IMR-90 (cell line): ENCODE measurements at regions not wholly inside any gene's neighbourhood (a gene's known extent, or its start where the extent isn't known, plus 50 kb on each side); places are given as distances from the start of the nearest gene placed in this dataset.

ENCODE experiments used
- ATAC-seq: fragments of 200-7000 bp; cut with Tn5 transposase; 2 replicates; pipeline ENCODE4 v1.9.1; 2020; ENCODE audit warnings: low read depth, mild to moderate bottlenecking, moderate library complexity
- BruUV-seq: library from RNA; stranded (reverse); fragments of 400-500 nt; replicated peaks from 2 replicates; lab custom pipeline; 2021; lab: Mats Ljungman, UMichigan
- CTCF ChIA-PET: fragments of 300-600 bp; formaldehyde crosslinking; extraction: SDS; loops from one replicate; lab custom pipeline; 2021; ENCODE audit warnings: antibody characterized with exemption; lab: Yijun Ruan, JAX
- POLR2A ChIA-PET: fragments of 300-600 bp; sonication (Branson Sonifier 250); formaldehyde crosslinking; loops from one replicate; lab custom pipeline; 2022; ENCODE audit warnings: antibody characterized with exemption; ENCODE audit not compliant: unreplicated experiment; lab: Charles Lee
- DNase-seq: peaks from one replicate; pipeline ENCODE4 v3.0.0; 2013
- H2AFZ ChIP-seq: replicated peaks from 2 replicates; pipeline ENCODE3; 2013; ENCODE audit warnings: low read length, mild to moderate bottlenecking; ENCODE audit not compliant: poor library complexity
- H2AK5ac ChIP-seq: 2 replicates; pipeline ENCODE4 v1.6.1; 2013; ENCODE audit warnings: low read depth, low read length, inconsistent platforms
- H2AK9ac ChIP-seq: replicated peaks from 2 replicates; pipeline ENCODE3; 2013; ENCODE audit warnings: mild to moderate bottlenecking, low read depth, low read length, moderate library complexity; ENCODE audit not compliant: poor library complexity
- H2BK120ac ChIP-seq: 2 replicates; pipeline ENCODE4 v1.6.1; 2013; ENCODE audit warnings: low read depth, low read length, inconsistent platforms
- H2BK15ac ChIP-seq: 3 replicates; pipeline ENCODE4 v1.6.1; 2013; ENCODE audit warnings: low read depth, low read length, inconsistent platforms
- H2BK20ac ChIP-seq: 2 replicates; pipeline ENCODE4 v1.6.1; 2013; ENCODE audit warnings: low read depth, mild to moderate bottlenecking, inconsistent platforms, low read length, moderate library complexity
- H2BK5ac ChIP-seq: 2 replicates; pipeline ENCODE4 v1.6.1; 2013; ENCODE audit warnings: mild to moderate bottlenecking, low read depth, low read length, inconsistent platforms; ENCODE audit not compliant: poor library complexity, severe bottlenecking
- H3K14ac ChIP-seq: replicated peaks from 2 replicates; pipeline ENCODE4 v1.6.1; 2013; ENCODE audit warnings: low read depth, low read length, inconsistent platforms
- H3K18ac ChIP-seq: 2 replicates; pipeline ENCODE4 v1.6.1; 2013; ENCODE audit warnings: low read depth, low read length, control low read depth
- H3K23ac ChIP-seq: 2 replicates; pipeline ENCODE4 v1.6.1; 2013; ENCODE audit warnings: low read depth, low read length, inconsistent platforms
- H3K27ac ChIP-seq: 2 replicates; pipeline ENCODE4 v1.5.1; 2013; ENCODE audit warnings: mild to moderate bottlenecking, control low read depth, low read length; ENCODE audit not compliant: insufficient read depth
- H3K27me3 ChIP-seq: 2 replicates; pipeline ENCODE4 v1.6.1; 2013; ENCODE audit warnings: low read length; ENCODE audit not compliant: control insufficient read depth, insufficient read depth
- H3K36me3 ChIP-seq: 2 replicates; pipeline ENCODE4 v1.6.1; 2013; ENCODE audit warnings: low read length, mixed read lengths; ENCODE audit not compliant: control insufficient read depth, insufficient read depth
- H3K4ac ChIP-seq: 2 replicates; pipeline ENCODE4 v1.6.1; 2013; ENCODE audit warnings: low read depth, low read length, inconsistent platforms
- H3K4me1 ChIP-seq: 2 replicates; pipeline ENCODE4 v1.6.1; 2013; ENCODE audit warnings: low read length, mixed read lengths; ENCODE audit not compliant: control insufficient read depth, insufficient read depth
- H3K4me2 ChIP-seq: 2 replicates; pipeline ENCODE4 v1.6.1; 2013; ENCODE audit warnings: low read depth, mild to moderate bottlenecking, control low read depth, low read length, moderate library complexity
- H3K4me3 ChIP-seq: 2 replicates; pipeline ENCODE4 v1.5.1; 2013; ENCODE audit warnings: low read depth, mild to moderate bottlenecking, control low read depth, low read length, moderate library complexity; ENCODE audit not compliant: insufficient read depth
- H3K56ac ChIP-seq: 2 replicates; pipeline ENCODE4 v1.6.1; 2013; ENCODE audit warnings: low read length, inconsistent platforms; ENCODE audit not compliant: insufficient read depth; ENCODE audit errors: extremely low read depth
- H3K79me1 ChIP-seq, 2 experiments: 2 replicates each; pipeline ENCODE4 v1.6.1; 2013; ENCODE audit warnings: low read length in 2 of 2, inconsistent platforms in 1 of 2, low read depth in 1 of 2
- H3K9ac ChIP-seq: 2 replicates; pipeline ENCODE4 v1.6.1; 2013; ENCODE audit warnings: low read depth, low read length, control low read depth
- H3K9me1 ChIP-seq: 2 replicates; pipeline ENCODE4 v1.6.1; 2013; ENCODE audit warnings: low read length, inconsistent platforms; ENCODE audit not compliant: insufficient read depth
- H3K9me3 ChIP-seq: 2 replicates; pipeline ENCODE4 v1.6.1; 2013; ENCODE audit warnings: low read length; ENCODE audit not compliant: control insufficient read depth, insufficient read depth
- H4K20me1 ChIP-seq: 2 replicates; pipeline ENCODE4 v1.6.1; 2013; ENCODE audit warnings: low read length, inconsistent platforms; ENCODE audit not compliant: insufficient read depth
- H4K5ac ChIP-seq: 2 replicates; pipeline ENCODE4 v1.6.1; 2013; ENCODE audit warnings: mild to moderate bottlenecking, low read depth, low read length, control low read depth
- H4K8ac ChIP-seq, 2 experiments: 2 replicates each; pipeline ENCODE4 v1.6.1; 2013; ENCODE audit warnings: low read depth in 2 of 2, low read length in 2 of 2, control low read depth in 1 of 2, inconsistent platforms in 1 of 2
- H4K91ac ChIP-seq: 2 replicates; pipeline ENCODE4 v1.6.1; 2013; ENCODE audit warnings: low read depth, low read length, inconsistent platforms; ENCODE audit not compliant: insufficient read depth
- BHLHE40 ChIP-seq: fragments of 150-350 bp; IDR thresholded peaks from 2 replicates; pipeline ENCODE4 v1.6.1; 2016; ENCODE audit warnings: mild to moderate bottlenecking, low read depth, low read length
- CHD1 ChIP-seq: IDR thresholded peaks from 2 replicates; pipeline ENCODE4 v1.6.1; 2012; ENCODE audit warnings: low read depth, low read length, improper control_type of control experiment
- MAZ ChIP-seq: IDR thresholded peaks from 2 replicates; pipeline ENCODE4 v1.6.1; 2012; ENCODE audit warnings: low read depth, mild to moderate bottlenecking, low read length, improper control_type of control experiment, moderate library complexity, borderline replicate concordance
- MXI1 ChIP-seq: IDR thresholded peaks from 2 replicates; pipeline ENCODE4 v1.6.1; 2012; ENCODE audit warnings: low read depth, mild to moderate bottlenecking, low read length, moderate library complexity, borderline replicate concordance
- POLR2A ChIP-seq: IDR thresholded peaks from 2 replicates; pipeline ENCODE4 v1.6.1; 2012; ENCODE audit warnings: mild to moderate bottlenecking, low read depth, low read length
- RCOR1 ChIP-seq: IDR thresholded peaks from 2 replicates; pipeline ENCODE4 v1.6.1; 2012; ENCODE audit warnings: mild to moderate bottlenecking, low read length, improper control_type of control experiment; ENCODE audit not compliant: insufficient replicate concordance
- WGBS, 2 experiments: methylation state at CpG; one replicate each; pipeline versions ENCODE4 v1.1.5 to v1.1.7; 2013; ENCODE audit warnings: missing lambda C conversion rate in 2 of 2; ENCODE audit not compliant: insufficient read length in 1 of 2; ENCODE audit errors: extremely low coverage in 2 of 2; 5-methylcytosine and 5-hydroxymethylcytosine counted together
- dilution Hi-C: fragments of 300-500 bp; cut with HindIII; formaldehyde crosslinking; loops from one replicate; pipeline ENCODE4 v1.14.3; 2018; ENCODE audit warnings: low sequenced_read_pairs; ENCODE audit not compliant: unreplicated experiment
- in situ Hi-C: fragments of 300-500 bp; cut with MboI; formaldehyde crosslinking; loops from 3 replicates; pipeline ENCODE4 v1.14.3; 2019; ENCODE audit warnings: low sequenced_read_pairs, inconsistent platforms, mixed read lengths
- intact Hi-C: fragments of 100-400 bp; cut with micrococcal nuclease; formaldehyde crosslinking; loops from 2 replicates; pipeline ENCODE4 v1.10.0; 2022
- TF ChIP-seq, protein P1 (sequence below): fragments of 150-350 bp; IDR thresholded peaks from 2 replicates; pipeline ENCODE4 v1.6.1; 2017; ENCODE audit warnings: mild to moderate bottlenecking, antibody characterized with exemption, low read length, low read depth
- TF ChIP-seq, protein P2 (sequence below): fragments of 150-350 bp; IDR thresholded peaks from 2 replicates; pipeline ENCODE4 v1.6.1; 2016; ENCODE audit warnings: low read depth, mild to moderate bottlenecking, low read length, moderate library complexity, borderline replicate concordance
- TF ChIP-seq, protein P3 (sequence below): conservative IDR thresholded peaks from 2 replicates; pipeline ENCODE4 v1.5.1; 2012; ENCODE audit warnings: mild to moderate bottlenecking, low read depth, low read length, improper control_type of control experiment

DNA sequence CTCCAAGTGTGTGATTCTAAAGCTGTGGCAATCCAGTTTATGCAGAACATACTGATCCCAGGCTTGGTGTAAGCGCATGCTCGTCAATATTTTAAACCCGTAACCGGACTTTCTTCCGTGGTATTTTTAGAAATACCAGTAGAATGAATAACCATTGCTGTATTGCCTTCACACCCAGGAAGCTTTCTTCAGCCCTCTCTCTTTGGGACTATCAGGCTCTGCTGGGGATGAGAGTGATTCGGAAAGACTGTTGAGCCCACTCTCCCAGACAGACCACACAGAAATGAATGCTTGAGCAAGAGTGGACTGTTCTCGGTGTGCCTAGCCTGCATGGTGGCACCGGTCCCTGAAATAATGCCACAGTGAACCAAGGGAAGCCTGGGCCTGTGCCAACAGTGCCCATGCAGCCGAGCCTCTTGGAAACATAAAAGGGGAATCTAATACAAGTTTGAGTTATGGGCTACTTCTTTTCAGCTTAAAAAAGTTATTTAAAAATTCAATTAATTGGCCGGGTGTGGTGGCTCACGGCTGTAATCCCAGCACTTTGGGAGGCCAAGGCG lies 89.9 kb upstream of the ELAC2 start:
- in situ Hi-C loops (no loop called here), dilution Hi-C loops (no loop called here), intact Hi-C loops (no loop called here)
- no peak overlapping the region for H4K91ac ChIP-seq
- no peak overlapping the region for H3K23ac ChIP-seq
- ChIA-PET CTCF (no interaction called here), POLR2A (no interaction called here)
- no peak overlapping the region for H3K27ac ChIP-seq
- WGBS, 2 experiments: no CpG with 5 or more reads among the region's 12 CpGs
- no peak overlapping the region for H3K4ac ChIP-seq
- no peak overlapping the region for H3K4me2 ChIP-seq
- H3K18ac ChIP-seq: no peak overlapping the region
- no peak overlapping the region for H4K8ac ChIP-seq
- H2AFZ ChIP-seq: no peak overlapping the region
- no peak overlapping the region for H2AK9ac ChIP-seq
- H3K4me1 ChIP-seq: no peaks in the 10 kb centered on the region
- no peak overlapping the region for H2BK5ac ChIP-seq
- H4K5ac ChIP-seq: no peak overlapping the region
- no peaks in the 10 kb centered on the region for H3K36me3 ChIP-seq
- DNase-seq: no peak
- no peaks in the 10 kb centered on the region for H3K79me1 ChIP-seq
- no peak for ATAC-seq
- no peak overlapping the region for H3K14ac ChIP-seq
- H3K9ac ChIP-seq: no peak overlapping the region
- TF ChIP-seq CHD1 (no peak), RCOR1 (no peak), MAZ (no peak), POLR2A (no peak), MXI1 (no peak), BHLHE40 (no peak)
- TF ChIP-seq, protein P1, sequence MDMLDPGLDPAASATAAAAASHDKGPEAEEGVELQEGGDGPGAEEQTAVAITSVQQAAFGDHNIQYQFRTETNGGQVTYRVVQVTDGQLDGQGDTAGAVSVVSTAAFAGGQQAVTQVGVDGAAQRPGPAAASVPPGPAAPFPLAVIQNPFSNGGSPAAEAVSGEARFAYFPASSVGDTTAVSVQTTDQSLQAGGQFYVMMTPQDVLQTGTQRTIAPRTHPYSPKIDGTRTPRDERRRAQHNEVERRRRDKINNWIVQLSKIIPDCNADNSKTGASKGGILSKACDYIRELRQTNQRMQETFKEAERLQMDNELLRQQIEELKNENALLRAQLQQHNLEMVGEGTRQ: no peak
- TF ChIP-seq, protein P2, sequence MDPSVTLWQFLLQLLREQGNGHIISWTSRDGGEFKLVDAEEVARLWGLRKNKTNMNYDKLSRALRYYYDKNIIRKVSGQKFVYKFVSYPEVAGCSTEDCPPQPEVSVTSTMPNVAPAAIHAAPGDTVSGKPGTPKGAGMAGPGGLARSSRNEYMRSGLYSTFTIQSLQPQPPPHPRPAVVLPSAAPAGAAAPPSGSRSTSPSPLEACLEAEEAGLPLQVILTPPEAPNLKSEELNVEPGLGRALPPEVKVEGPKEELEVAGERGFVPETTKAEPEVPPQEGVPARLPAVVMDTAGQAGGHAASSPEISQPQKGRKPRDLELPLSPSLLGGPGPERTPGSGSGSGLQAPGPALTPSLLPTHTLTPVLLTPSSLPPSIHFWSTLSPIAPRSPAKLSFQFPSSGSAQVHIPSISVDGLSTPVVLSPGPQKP: no peak
- TF ChIP-seq, protein P3, sequence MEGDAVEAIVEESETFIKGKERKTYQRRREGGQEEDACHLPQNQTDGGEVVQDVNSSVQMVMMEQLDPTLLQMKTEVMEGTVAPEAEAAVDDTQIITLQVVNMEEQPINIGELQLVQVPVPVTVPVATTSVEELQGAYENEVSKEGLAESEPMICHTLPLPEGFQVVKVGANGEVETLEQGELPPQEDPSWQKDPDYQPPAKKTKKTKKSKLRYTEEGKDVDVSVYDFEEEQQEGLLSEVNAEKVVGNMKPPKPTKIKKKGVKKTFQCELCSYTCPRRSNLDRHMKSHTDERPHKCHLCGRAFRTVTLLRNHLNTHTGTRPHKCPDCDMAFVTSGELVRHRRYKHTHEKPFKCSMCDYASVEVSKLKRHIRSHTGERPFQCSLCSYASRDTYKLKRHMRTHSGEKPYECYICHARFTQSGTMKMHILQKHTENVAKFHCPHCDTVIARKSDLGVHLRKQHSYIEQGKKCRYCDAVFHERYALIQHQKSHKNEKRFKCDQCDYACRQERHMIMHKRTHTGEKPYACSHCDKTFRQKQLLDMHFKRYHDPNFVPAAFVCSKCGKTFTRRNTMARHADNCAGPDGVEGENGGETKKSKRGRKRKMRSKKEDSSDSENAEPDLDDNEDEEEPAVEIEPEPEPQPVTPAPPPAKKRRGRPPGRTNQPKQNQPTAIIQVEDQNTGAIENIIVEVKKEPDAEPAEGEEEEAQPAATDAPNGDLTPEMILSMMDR: no peak
- H4K20me1 ChIP-seq: no peaks in the 10 kb centered on the region
- no peaks in the 10 kb centered on the region for H3K9me1 ChIP-seq
- no peak overlapping the region for H2BK20ac ChIP-seq
- H3K27me3 ChIP-seq: peaks cover 6% of the 10 kb centered on the region
- no peaks in the 10 kb centered on the region for H3K9me3 ChIP-seq
- no peak overlapping the region for H2BK120ac ChIP-seq
- H2BK15ac ChIP-seq: no peak overlapping the region
- BruUV-seq: no TSS peak
- H2AK5ac ChIP-seq: no peak overlapping the region
- H3K4me3 ChIP-seq: no peak overlapping the region
- H3K56ac ChIP-seq: no peak overlapping the region
